Smooth muscle cell of the brain vasculature (primary cell): ENCODE measurements at regions not wholly inside any gene's neighbourhood (a gene's known extent, or its start where the extent isn't known, plus 50 kb on each side); places are given as distances from the start of the nearest gene placed in this dataset.
"Not testable (repeated sequence)": the region's sequence is repeated elsewhere in the genome, so short reads cannot be mapped to it uniquely, and the experiment has no call there.

Experiments used
- DNase-seq: peaks from one replicate; pipeline ENCODE4 v3.0.0-alpha.2; 2012; ENCODE audit warnings: low read depth, low spot score

DNA sequence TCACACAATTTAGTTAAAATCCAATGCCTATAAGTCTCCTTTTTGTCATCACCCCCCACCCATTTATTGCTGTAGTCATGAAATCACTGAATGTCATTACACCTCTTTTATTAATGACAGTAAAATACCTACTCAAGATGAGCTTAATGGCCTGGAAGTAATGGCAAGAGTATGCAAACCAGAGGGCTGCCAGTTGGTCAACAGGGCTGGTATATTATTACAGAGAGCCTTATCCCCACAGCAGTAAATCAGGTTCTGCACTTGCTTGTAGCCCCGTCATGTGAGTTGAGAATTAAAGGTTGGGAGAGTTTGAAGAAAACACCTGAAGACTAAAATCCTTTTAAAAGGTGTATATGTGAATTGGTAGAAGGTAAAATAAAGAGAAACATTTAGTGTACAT is 372.4 kb downstream of the MAT2B start:
- DNase-seq: no peak

DNA sequence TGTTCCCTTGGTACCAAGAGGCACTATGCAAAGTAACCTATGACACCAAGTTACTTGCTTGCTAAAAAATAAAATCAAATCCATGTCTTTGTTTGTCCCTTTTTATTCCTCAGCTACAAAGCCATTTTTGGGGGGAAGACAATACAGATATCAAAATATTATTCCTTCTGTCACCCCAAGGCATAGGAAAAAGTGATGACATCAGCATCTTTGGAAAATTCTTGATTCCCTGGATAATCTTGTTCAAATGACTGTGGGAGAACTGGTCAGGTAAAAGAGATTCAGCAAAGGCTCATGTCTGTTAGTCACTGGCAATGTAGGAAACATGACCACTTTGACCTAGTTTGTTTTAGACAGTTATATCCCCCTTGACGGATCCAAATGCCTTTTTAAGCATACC is 373.1 kb downstream of the MAT2B start:
- DNase-seq: no peak

DNA sequence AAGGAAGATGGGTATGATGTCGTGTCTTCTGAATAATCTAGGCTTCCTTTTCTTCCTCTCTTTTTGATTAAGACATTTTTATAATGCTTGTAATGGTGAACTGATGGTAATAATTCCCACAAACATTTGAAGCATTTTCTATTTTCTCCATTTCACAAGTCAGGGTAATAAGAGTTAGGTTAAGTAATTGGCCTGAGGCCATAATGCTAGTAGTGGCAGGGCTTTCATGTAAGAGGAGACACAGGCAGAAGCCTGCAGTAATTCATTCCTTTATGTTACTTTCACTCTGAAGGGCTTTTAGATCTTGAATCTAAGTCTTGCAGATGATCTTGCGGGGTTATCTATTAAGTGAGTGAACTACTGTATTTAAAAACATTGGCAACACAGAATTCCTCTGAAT is 374.9 kb downstream of the MAT2B start:
- DNase-seq: no peak

DNA sequence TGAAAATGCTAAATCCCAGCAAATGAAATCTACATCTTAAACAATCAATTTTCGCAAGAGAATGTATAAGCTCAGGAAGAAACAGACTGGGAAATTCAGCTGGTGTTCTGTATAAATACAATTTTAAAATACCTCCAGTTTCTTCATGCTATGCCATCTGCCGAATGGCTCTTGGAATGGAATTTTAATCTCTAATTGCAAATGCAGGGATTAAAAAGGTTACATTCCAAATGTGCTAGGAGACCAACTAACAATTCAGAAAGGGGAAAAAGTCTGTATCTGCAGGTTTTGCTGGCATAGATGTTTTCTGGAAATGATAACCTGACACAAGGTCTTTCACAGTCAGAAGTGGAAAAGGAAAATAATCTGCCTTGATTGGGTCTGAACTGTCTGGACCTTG is 379.7 kb downstream of the MAT2B start:
- DNase-seq: no peak

DNA sequence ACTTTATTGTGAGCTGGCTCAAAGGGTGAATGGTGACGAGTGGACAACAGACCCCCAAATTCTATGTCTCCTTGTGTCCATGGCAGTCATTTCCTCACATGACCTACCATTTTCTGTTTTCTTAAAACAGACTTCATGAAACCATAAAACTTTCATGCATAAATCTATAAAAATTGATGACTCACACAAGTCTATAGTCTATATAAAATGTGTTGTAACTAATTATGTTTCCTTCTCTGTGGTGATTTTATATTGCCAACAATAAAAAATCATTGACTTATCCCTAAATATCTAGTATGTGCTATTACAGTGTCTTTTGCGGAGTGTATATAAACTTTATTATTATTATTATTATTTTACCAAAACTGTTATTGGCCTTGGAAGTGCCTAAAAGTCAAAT is 382.4 kb downstream of the MAT2B start:
- no peak for DNase-seq

DNA sequence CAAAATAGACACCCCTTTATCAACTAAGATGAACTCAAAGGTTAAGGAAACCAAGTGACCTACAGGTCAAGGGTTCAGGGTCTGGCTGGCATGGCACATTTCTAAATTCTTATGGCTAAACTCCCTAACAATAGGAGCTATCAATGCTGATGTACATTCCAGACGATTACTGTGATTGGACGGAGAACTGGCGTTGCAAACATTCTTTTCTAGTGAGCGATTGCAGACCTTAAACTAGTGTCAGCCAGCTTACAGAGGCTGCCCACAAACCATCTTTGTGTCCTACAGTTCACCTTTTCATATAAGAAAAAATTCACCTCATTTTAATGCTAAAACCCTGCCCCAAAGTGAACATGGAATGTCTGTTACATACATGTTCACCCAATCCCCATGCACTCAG is 382.9 kb downstream of the MAT2B start:
- no peak for DNase-seq

DNA sequence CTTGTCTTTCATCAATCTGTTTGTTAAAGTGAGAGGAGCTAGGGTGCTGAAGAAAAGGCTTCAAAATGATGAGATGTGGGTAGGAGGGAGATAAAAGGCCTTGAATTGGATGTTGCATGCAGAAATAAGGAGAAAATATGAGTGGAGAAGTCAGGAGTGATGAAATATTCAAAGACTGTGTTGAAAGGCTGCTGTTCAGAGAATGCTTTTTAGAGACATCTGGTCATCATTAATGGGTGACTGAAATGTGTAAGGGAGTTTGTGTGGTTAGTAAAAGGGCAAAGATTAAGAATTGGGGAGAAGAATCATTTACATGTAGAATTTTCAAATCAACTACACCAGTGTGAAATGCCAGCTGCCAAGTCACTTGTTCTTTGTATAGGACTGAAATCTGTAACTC is 383.9 kb downstream of the MAT2B start:
- DNase-seq: no peak

DNA sequence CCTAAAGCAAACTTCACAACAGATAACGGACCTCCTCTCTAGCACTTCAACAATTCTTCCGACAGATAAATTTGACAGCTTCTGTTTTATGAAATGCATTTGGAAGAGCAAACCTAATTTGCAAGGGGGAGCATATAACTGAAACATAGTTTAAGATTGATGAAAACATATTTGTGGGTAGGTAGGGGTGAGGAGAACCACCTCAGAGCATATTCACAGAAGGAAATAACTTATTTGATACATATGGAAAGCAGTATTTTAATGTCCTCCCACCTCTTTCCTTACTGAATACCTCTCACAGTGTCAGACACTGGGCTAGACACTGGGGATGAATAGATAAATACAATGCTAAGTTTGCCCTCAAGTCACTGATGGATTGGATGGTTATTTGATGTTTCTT is 384.8 kb downstream of the MAT2B start:
- no peak for DNase-seq

DNA sequence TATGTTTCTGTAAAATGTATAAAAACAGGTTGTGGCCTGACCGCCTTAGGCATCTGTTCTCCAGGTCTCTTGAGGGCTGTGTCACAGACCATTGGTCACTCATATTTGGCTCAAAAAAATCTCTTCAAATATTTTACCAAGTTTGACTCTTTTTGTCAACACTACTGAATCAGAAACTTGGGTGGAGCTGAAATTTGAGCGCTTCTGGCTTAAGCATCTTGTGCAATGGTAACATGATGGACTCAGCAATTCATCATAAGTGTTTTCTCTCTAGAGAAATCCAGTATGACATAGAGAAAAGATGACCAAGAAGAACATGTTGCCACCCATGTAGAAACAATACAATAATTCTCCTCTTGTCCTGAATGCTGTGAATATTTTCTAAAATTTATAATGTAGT is 387.9 kb downstream of the MAT2B start:
- DNase-seq: no peak

DNA sequence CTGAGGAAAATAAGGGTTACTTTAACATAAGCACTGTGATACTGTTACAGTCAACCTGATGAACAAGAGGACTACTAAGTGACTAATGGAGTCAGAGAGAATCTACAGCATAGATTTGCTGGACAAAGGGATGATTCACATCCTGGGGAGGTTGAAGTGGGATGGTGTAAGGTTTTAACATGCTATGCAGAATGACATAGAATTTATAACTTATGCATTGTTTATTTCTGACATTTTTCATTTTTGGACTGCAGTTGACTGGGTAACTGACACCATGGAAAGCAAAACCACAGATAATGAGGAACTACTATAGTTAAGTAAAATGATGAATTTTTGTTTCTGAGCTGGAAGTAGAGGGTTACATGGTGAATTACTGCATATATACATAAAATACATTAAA is 389.2 kb downstream of the MAT2B start:
- no peak for DNase-seq

DNA sequence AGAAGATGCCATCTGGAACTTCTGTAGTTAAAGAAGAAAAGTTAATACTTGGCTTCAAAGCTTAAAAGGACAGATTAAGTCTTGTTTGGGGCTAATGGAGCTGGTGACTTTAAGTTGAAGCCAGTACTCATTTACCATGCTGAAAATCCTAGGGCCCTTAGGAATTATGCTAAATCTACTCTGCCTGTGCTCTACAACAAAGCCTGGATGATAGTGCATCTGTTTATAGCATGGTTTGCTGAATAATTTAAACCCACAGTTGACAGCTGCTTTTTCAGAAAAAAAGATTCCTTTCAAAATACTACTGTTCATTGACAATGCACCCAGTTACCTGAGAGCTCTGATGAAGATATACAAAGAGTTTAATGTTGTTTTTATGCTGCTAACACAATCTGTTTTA is 393.5 kb downstream of the MAT2B start:
- DNase-seq: no peak

DNA sequence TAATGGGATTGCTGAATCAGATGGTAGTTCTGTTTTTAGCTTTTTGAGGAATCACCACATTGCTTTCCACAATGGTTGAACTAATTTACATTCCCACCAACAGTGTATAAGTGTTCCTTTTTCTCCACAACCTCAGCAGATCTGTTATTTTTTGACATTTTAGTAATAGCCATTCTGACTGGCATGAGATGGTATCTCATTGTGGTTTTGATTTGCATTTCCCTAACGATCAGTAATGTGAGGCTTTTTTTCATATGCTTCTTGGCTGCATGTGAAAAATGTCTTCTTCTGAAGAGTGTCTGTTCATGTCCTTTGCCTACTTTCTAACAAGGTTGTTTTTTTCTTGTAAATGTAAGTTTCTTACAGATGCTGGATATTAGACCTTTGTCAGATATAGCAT is 402.4 kb downstream of the MAT2B start:
- DNase-seq: not testable (repeated sequence)

DNA sequence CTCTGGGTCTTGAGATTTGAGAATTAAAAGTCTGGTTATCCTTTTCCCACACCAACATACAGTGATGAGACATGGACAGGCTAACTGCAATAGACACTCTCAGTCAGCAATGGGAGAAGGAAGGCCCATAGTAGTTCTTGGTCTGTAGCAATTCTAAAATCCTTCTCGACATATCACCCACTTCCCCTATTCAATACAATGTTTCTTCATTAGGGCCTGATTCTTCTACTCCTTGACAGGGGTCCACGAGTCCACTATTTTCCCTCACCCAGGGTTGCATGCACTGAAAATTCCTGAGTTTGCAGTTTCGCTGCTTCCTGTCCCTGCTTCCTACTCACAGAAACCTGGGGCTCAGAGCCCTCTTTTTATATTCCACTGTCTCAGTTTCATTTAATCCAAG is 402.8 kb downstream of the MAT2B start:
- no peak for DNase-seq

DNA sequence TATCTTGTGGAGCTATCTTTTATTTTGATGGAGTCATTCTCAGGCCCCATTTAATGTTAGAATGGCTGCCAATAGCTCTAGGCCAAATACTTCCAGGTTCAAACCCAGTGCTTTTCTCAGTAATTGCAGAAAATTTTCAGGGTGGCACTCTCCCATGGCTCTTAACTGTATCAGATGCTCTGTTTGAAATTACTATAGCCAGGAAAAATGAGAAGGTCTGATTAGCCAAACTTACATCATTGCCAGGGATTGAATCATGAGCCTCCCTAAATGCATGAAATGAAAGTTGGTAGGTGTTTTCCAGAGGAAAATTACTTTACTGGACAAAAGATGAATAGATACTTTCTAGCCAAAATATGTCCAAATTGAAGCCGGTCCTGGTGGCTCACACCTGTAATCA is 404.8 kb downstream of the MAT2B start:
- DNase-seq: no peak

DNA sequence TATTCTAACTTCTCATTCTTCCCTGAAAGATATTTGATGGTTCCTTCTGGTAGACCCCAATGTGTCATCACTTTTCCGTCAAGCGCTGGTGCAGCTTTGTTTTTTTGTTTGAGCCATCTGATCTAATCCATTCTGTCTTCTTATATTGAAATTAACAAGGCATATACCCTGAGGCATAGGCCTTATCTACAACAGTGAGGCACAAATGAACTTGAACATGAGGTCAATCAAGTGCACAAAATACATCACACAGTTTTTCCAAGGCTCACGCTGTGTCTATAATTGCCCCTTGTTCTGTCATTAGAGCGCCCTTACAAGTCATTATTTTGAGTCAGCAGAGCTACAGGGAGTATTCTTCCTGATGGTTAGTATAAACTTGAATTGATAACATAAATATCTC is 406.6 kb downstream of the MAT2B start:
- no peak for DNase-seq

DNA sequence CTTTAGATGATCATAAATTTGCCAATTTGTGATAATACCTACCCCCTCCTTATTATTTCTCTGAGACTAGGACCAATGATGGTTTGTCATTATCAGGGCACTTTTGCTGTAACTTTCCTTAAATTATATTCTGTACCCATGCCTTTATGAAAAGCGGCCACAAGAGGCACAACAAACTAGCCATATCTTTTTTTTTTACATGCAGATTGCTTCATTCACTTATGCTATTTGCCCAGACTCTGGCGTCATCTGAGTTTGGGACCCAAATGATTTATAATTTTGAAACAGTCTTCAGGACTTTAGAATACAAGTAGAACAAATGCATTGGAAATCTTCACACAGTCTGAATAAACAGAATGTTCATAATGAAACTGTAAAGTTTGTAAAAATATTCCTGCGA is 408.1 kb downstream of the MAT2B start:
- DNase-seq: no peak

DNA sequence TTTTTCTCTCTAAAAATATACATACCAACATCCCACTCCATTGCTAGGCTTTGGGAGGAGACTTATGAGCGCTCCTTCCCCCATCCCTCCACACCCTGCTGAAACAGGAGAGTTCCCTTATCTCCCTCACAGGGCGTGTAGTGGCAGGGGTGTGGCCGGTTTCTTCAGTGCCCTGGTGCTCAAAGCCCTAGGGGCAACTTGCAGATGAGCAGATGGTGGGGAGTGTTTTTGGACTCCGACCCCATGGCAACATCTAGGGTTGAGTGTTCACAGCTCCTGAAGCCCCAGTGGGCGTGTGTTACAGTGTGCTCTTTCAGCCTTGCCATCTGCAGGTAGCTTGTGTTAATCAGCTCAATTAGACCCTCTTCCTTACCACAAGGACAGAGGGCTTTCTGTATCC is 409.5 kb downstream of the MAT2B start:
- DNase-seq: no peak

DNA sequence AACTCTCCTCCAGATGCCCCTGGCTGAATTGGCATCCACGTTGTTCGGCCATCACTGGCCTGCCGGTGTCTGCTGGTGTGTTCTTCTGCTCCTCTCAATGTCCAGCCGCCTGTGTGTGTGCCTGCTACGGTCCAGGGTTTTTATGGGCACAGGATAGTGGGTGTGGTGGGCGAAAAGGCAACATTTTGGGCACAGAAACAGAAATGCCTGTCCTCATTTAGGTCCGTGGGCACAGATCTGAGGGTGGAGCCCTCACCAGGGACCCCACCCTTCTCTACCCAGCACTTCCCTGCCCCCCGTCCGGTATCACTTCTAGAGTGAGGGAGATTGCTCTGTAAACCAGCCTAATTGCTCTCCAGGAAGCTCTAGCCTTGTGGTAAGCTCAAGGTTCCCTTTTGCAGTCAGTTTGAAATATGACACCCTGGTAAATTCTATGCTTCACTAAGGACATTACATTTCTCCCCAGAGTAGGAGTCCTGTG is 410.1 kb downstream of the MAT2B start:
- DNase-seq: no peak

DNA sequence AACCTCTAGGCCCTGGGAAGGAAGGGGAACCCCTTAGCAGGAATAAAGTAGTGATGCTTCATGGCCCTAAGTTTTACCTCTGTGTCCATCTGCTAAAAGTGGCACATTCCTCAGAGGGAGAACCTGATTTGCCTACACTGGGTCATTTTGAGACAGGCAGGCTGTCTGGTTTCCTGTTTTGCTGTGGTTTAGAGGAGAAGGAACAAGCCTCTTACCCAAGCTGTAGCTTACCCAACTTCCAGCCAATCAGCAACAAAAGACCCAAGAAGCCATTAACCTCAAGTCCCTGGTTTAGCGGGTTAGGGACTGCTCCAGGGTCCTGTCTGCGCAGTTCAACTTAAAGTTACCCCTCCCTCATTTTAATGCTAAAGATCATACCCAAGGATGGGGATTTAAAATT is 411.0 kb downstream of the MAT2B start:
- no peak for DNase-seq

DNA sequence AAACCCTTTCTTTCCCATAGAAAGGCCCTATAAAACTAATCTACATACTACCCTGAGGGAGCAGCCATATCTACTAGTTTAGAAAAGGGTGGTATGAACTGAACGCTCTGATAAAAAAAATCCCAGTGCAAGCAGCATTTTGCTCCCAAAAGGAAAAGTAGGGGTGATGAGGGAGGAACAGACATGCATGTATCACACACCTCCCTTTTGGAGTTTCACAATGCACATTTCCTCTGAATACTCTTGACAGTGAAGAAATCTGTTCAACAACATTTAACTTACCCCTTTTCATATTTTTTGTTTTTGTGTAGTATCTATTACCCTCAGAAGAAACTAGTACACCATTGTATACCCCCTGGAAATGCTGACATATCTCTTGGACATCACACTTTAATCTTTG is 411.4 kb downstream of the MAT2B start:
- no peak for DNase-seq

DNA sequence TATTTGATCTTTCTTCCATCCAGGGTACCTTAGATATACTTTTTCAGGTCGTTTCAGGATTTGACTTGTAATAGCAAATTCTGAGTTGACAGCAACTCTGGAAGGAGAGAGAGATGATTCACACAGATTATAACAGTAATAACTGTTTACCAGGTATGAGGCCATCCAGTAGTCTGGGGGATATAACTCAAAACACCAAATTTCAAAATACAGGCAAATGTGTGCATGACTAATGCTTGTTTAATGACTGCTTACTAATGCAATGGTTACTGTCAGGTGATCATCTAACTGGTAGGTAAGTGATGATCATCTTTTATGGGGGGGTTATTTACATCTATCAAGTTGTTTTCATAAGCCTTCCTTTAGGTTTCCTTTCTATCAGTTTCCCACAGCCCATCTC is 412.3 kb downstream of the MAT2B start:
- no peak for DNase-seq

DNA sequence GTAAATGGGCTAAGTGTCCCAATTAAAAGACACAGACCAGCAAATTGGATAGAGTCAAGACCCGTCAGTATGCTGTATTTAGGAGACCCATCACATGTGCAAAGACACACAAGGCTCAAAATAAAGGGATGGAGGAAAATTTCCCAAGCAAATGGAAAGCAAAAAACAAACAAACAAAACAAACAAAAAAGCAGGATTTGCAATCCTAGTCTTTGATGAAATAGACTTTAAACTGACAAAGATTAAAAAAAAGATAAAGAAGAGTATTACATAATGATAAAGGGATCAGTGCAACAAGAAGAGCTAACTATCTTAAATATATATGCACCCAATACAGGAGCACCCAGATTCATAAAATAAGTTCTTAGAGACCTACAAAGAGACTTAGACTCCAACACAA is 429.6 kb downstream of the MAT2B start:
- not testable (repeated sequence) for DNase-seq

DNA sequence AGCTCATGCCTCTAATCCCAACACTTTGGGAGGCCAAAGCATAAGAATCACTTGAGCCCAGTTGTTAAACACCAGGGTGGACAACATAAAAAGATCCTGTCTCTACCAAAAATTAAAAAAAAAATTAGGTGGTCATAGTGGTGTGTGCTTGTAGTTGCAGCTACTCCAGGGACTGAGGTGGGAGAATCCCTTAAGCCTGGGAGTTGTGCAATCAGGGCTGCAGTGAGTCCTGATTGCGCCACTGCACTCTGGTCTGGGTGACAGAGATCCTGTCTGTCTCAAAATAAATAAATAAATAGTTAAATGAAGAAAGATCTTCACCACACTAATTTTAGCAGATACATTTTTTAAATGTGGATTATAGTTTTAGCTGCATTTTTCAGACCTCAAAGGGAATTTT is 433.2 kb downstream of the MAT2B start:
- no peak for DNase-seq

DNA sequence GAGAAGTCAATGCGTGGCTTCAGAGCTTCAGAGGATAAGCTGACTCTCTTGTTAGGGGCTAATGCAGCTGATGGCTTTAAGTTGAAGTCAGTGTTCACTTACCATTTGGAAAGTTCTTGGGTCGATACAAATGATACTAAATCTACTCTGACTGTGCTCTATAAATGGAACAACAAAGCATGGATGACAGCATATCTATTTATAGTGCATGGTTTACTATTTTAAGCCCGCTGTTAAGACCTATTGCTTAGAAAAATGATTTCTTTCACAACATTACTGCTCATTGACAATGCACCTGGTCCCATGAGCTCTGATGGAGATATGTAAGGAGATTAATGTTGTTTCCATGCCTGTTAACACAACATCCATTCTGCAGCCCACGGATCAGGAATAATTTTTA is 435.7 kb downstream of the MAT2B start:
- no peak for DNase-seq

DNA sequence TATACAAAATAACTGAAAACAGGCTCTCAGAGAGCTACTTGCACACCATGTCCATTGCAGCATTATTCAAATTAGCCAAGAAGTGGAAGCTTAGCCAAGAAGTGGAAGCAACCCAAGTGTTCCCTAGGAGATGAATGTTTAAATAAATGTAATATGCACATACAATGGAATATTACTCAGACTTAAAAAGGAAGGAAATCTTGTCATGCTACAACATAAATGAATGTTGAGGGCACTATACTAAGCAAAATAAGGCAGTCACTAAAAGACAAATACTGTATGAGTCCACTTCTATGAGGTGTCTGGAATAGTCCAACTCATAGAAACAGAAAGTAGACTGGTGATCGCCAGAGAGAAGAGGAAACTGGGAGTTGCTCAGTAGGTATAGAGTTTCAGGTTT is 438.1 kb downstream of the MAT2B start:
- DNase-seq: no peak
